ENCODE measurements at regions not wholly inside any gene's neighbourhood (a gene's known extent, or its start where the extent isn't known, plus 50 kb on each side); places are given as distances from the start of the nearest gene placed in this dataset.

DNA sequence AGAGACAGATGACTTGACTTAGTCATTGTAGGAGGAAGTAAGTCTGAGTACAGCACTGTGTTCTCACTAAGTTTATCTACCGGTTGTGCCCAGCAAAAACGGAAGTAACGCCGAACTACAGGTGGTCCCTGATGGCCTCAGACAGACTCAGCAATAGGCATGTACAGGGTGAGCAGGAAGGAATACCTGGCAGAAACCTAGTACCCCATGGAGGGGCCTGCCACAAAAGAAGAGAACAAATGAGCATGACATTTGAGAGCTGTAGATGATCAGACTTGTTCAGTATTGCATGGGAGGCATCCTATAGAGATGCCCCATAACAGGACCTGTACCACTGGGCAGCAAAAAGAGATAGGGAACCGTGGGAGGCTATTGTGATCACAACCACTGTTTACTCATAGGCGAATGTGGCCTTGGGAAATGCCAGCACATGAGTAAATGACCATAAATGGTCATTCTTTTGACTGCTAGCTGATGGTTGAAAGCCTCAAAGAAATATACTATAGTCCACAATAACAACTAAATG, 106.4 kb upstream of the TAB2 start:
- H3K36me3 ChIP-seq (ENCODE audit: low read depth), result no peaks in the 10 kb centered on the region
- peak overlapping the region; percentile 21 for H3K27ac ChIP-seq
- peaks cover 40% of the 10 kb centered on the region for H3K4me1 ChIP-seq (ENCODE audit: insufficient read depth)
- H3K9me2 ChIP-seq (ENCODE audit: insufficient read depth), result no peaks in the 10 kb centered on the region
- TF ChIP-seq EZH2phosphoT487 (IDR thresholded peaks at IDR 0.05; ENCODE audit: insufficient read depth, low read depth) (no peak), EZH2 (IDR thresholded peaks at IDR 0.05; ENCODE audit: insufficient read depth, poor library complexity, severe bottlenecking) (no peak)
- in situ Hi-C loops (cut with MboI), result no loop called here
- no peak overlapping the region for H2AFZ ChIP-seq
- peaks cover 36% of the 10 kb centered on the region for H3F3A ChIP-seq (ENCODE audit: insufficient read depth)
- H3K27me3 ChIP-seq (replicated peaks; ENCODE audit: insufficient read depth), result no peaks in the 10 kb centered on the region
- DNase-seq, result peak; percentile 73
- H3K9me3 ChIP-seq (ENCODE audit: low read depth), result no peaks in the 10 kb centered on the region
- no peak overlapping the region for H3K9ac ChIP-seq
- H3K79me2 ChIP-seq (ENCODE audit: insufficient read depth), result no peaks in the 10 kb centered on the region
- no peak overlapping the region for H3K4me3 ChIP-seq
- no peaks in the 10 kb centered on the region for H4K20me1 ChIP-seq (ENCODE audit: insufficient read depth)
- WGBS, 2 experiments (ENCODE audit: low coverage in 1 of 2, low lambda C conversion rate in 2 of 2, missing lambda C conversion rate in 2 of 2), result 76 to 79% methylated on average over 6 of the region's 6 CpGs
- peak overlapping the region; percentile 32 for H3K4me2 ChIP-seq (ENCODE audit: unreplicated experiment)

DNA sequence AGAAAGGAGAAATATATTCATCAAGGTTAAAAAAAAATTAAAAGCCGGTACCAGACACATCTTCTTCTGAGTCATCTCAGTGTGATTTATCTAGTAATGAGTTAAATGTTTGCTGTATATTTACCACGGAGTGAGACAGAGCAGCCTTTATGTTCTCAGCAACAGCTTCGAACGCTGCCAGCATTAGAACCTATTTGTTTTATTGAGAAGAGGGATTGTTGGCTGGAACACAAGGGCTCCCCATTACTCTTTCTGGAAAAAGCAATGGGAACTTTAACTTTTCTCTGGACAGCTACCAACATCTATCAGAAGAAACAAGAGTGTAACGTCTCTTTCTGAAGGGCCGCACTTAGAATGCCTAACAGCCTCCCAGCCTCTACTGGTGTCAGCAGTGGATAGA, 105.3 kb upstream of the TAB2 start:
- no peaks in the 10 kb centered on the region for H3K9me2 ChIP-seq (ENCODE audit: insufficient read depth)
- peak; percentile 28 for DNase-seq
- H3K27me3 ChIP-seq (replicated peaks; ENCODE audit: insufficient read depth), result no peaks in the 10 kb centered on the region
- no peak overlapping the region for H3K27ac ChIP-seq
- peaks cover 36% of the 10 kb centered on the region for H3F3A ChIP-seq (ENCODE audit: insufficient read depth)
- H3K4me3 ChIP-seq, result no peak overlapping the region
- no peaks in the 10 kb centered on the region for H3K79me2 ChIP-seq (ENCODE audit: insufficient read depth)
- TF ChIP-seq EZH2 (IDR thresholded peaks at IDR 0.05; ENCODE audit: insufficient read depth, poor library complexity, severe bottlenecking) (no peak), EZH2phosphoT487 (IDR thresholded peaks at IDR 0.05; ENCODE audit: insufficient read depth, low read depth) (no peak)
- H3K9ac ChIP-seq, result no peak overlapping the region
- no peaks in the 10 kb centered on the region for H3K36me3 ChIP-seq (ENCODE audit: low read depth)
- peaks cover 40% of the 10 kb centered on the region for H3K4me1 ChIP-seq (ENCODE audit: insufficient read depth)
- H3K9me3 ChIP-seq (ENCODE audit: low read depth), result no peaks in the 10 kb centered on the region
- WGBS, 2 experiments (ENCODE audit: low coverage in 1 of 2, low lambda C conversion rate in 2 of 2, missing lambda C conversion rate in 2 of 2), result 52 to 54% methylated on average over 6 of the region's 6 CpGs
- in situ Hi-C loops (cut with MboI), result no loop called here
- no peak overlapping the region for H3K4me2 ChIP-seq (ENCODE audit: unreplicated experiment)
- H2AFZ ChIP-seq, result no peak overlapping the region
- no peaks in the 10 kb centered on the region for H4K20me1 ChIP-seq (ENCODE audit: insufficient read depth)

DNA sequence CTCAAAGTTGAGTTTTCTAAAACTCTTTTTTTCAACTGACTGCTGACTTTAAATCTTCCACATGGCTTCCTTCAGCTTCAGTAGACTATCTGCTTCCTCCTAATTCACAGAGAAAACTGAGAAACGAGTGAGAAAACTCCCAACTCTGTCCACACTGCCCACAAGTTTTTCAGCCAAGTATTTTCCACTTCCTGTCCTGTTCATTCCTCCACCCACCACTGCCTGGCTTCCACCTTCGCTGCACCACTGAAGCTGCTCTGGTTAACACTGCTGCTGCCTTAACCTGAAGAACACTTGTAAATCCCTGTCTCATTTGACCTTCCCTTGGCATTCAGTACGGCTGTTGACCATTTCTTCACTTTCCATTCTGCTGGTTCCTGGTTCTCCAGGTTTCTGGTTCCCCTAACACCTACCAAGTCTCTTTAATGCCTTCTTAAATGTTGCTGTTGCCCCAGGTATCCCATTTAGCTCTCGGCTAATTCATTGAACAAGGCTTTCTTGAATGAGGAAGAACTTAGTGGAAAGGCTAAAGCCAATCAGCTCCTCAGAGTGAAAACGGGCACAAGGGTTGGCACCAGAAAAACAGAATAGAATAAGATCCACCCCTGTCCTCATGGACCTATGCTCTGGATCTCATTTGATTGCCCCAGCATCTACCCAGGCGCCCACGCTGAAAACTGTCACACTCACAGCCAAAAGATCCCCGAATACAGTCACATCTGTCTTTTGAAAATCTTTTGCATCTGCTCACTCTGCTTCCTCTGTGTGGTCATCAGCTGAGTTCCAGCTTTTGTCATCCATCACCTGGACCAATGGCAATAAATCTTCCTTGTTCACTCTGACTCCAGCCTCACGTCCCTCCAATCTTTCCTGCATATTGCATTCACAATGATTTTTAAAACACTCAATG, 104.4 kb upstream of the TAB2 start:
- no peak overlapping the region for H3K27ac ChIP-seq
- peaks cover 36% of the 10 kb centered on the region for H3F3A ChIP-seq (ENCODE audit: insufficient read depth)
- H3K27me3 ChIP-seq (replicated peaks; ENCODE audit: insufficient read depth), result no peaks in the 10 kb centered on the region
- in situ Hi-C loops (cut with MboI), result no loop called here
- no peak overlapping the region for H3K9ac ChIP-seq
- peak; percentile 35 for DNase-seq
- no peaks in the 10 kb centered on the region for H3K9me2 ChIP-seq (ENCODE audit: insufficient read depth)
- H3K79me2 ChIP-seq (ENCODE audit: insufficient read depth), result no peaks in the 10 kb centered on the region
- peak overlapping the region; percentile 18 for H3K4me2 ChIP-seq (ENCODE audit: unreplicated experiment)
- peak overlapping the region; percentile 25; the same call in 1 of the 2 replicates for H2AFZ ChIP-seq
- TF ChIP-seq EZH2 (IDR thresholded peaks at IDR 0.05; ENCODE audit: insufficient read depth, poor library complexity, severe bottlenecking), result no peak
- no peak for TF ChIP-seq EZH2phosphoT487 (IDR thresholded peaks at IDR 0.05; ENCODE audit: insufficient read depth, low read depth)
- no peak overlapping the region for H3K4me3 ChIP-seq
- H4K20me1 ChIP-seq (ENCODE audit: insufficient read depth), result no peaks in the 10 kb centered on the region
- 62 to 64% methylated on average over 9 of the region's 9 CpGs for WGBS, 2 experiments (ENCODE audit: low coverage in 1 of 2, low lambda C conversion rate in 2 of 2, missing lambda C conversion rate in 2 of 2)
- no peaks in the 10 kb centered on the region for H3K9me3 ChIP-seq (ENCODE audit: low read depth)
- H3K36me3 ChIP-seq (ENCODE audit: low read depth), result no peaks in the 10 kb centered on the region
- peaks cover 40% of the 10 kb centered on the region for H3K4me1 ChIP-seq (ENCODE audit: insufficient read depth)

DNA sequence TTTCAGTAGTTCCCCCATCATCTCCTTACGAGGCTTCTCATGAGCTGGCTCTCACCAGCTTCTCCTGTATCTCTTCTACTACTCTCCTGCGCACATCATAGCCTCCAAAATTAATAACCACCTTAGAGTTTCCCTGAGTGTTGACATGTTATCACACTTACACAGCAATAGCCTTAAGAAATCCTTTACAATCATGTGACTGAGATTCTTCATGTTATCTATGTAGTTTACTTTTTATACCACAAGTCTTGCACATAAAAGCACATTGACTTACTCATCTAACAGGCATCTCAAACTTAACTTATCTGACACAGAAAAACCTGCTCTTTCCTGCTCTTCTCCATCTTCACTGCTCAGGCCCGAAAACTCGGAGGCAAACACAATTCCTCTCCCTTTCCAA, 103.7 kb upstream of the TAB2 start:
- Histone ChIP-seq H3K27me3 (replicated peaks; ENCODE audit: insufficient read depth) (no peaks in the 10 kb centered on the region), H3K4me1 (ENCODE audit: insufficient read depth) (peaks cover 40% of the 10 kb centered on the region), H3K36me3 (ENCODE audit: low read depth) (no peaks in the 10 kb centered on the region), H3F3A (ENCODE audit: insufficient read depth) (peaks cover 36% of the 10 kb centered on the region), H4K20me1 (ENCODE audit: insufficient read depth) (no peaks in the 10 kb centered on the region), H3K9me3 (ENCODE audit: low read depth) (no peaks in the 10 kb centered on the region), H3K9ac (no peak overlapping the region), H3K9me2 (ENCODE audit: insufficient read depth) (no peaks in the 10 kb centered on the region), H3K27ac (no peak overlapping the region), H3K79me2 (ENCODE audit: insufficient read depth) (no peaks in the 10 kb centered on the region), H3K4me3 (no peak overlapping the region), H3K4me2 (ENCODE audit: unreplicated experiment) (no peak overlapping the region), H2AFZ (no peak overlapping the region)
- in situ Hi-C loops (cut with MboI), result no loop called here
- WGBS, 2 experiments (ENCODE audit: low coverage in 1 of 2, low lambda C conversion rate in 2 of 2, missing lambda C conversion rate in 2 of 2), result 84 to 87% methylated on average over 4 of the region's 4 CpGs
- peak; percentile 20 for DNase-seq
- TF ChIP-seq EZH2 (IDR thresholded peaks at IDR 0.05; ENCODE audit: insufficient read depth, poor library complexity, severe bottlenecking), result no peak
- no peak for TF ChIP-seq EZH2phosphoT487 (IDR thresholded peaks at IDR 0.05; ENCODE audit: insufficient read depth, low read depth)

All from GM23248 (cell line).